ENCODE measurements at regions not wholly inside any gene's neighbourhood (a gene's known extent, or its start where the extent isn't known, plus 50 kb on each side); places are given as distances from the start of the nearest gene placed in this dataset.

GRCh38 chr1:38287036-38287435 is 240.4 kb upstream of the POU3F1 start:
- TF ChIP-seq CTCF (conservative IDR thresholded peaks at IDR 0.05; ENCODE audit: low read depth in 2 of 2) (no peak), REST (IDR thresholded peaks at IDR 0.05; ENCODE audit: unreplicated experiment) (no peak), EZH2phosphoT487 (IDR thresholded peaks at IDR 0.05; ENCODE audit: unreplicated experiment) (no peak), EZH2 (IDR thresholded peaks at IDR 0.05; ENCODE audit: low read depth, unreplicated experiment) (no peak), POLR2AphosphoS5 (IDR thresholded peaks at IDR 0.05; ENCODE audit: low read depth) (no peak), CREB1 (CRISPR knock-in tag; IDR thresholded peaks at IDR 0.05; ENCODE audit: low read depth) (no peak), JUNB (IDR thresholded peaks at IDR 0.05; ENCODE audit: unreplicated experiment) (no peak), ETS1 (IDR thresholded peaks at IDR 0.05) (no peak), STAT1 (IDR thresholded peaks at IDR 0.05; ENCODE audit: unreplicated experiment) (no peak), ZNF114 (CRISPR knock-in tag; IDR thresholded peaks at IDR 0.05) (no peak)

All from GM23338 (cell line).